Endothelial cell of umbilical vein (primary cell): ENCODE measurements at regions not wholly inside any gene's neighbourhood (a gene's known extent, or its start where the extent isn't known, plus 50 kb on each side); places are given as distances from the start of the nearest gene placed in this dataset.

Experiments
- CTCF ChIP-seq, 2 donors: IDR thresholded peaks; 1 replicate in 1 of 2; 2 replicates in 1 of 2; pipeline ENCODE4 v1.5.1; 2011; ENCODE audit warnings: low read length in 2 of 2, mild to moderate bottlenecking in 2 of 2, moderate library complexity in 2 of 2, control low read depth in 1 of 2, inconsistent platforms in 1 of 2, low read depth in 1 of 2; ENCODE audit not compliant: insufficient read depth in 1 of 2; ENCODE audit errors: extremely low read depth in 1 of 2
- EZH2 ChIP-seq: IDR thresholded peaks from 2 replicates; pipeline ENCODE4 v1.6.1; 2012; ENCODE audit warnings: borderline replicate concordance, low read depth, mild to moderate bottlenecking, moderate library complexity, low read length, inconsistent platforms; ENCODE audit not compliant: severe bottlenecking

- no peak for TF ChIP-seq CTCF (IDR thresholded peaks at IDR 0.05; ENCODE audit: extremely low read depth in 1 of 2, insufficient read depth in 1 of 2, low read depth in 1 of 2, low read length in 2 of 2)
- TF ChIP-seq EZH2: no peak
These were observed 318.3 kb upstream of the SALL3 start for GRCh38 chr18:78661316-78661715.
